ENCODE measurements at regions not wholly inside any gene's neighbourhood (a gene's known extent, or its start where the extent isn't known, plus 50 kb on each side); places are given as distances from the start of the nearest gene placed in this dataset.

DNA sequence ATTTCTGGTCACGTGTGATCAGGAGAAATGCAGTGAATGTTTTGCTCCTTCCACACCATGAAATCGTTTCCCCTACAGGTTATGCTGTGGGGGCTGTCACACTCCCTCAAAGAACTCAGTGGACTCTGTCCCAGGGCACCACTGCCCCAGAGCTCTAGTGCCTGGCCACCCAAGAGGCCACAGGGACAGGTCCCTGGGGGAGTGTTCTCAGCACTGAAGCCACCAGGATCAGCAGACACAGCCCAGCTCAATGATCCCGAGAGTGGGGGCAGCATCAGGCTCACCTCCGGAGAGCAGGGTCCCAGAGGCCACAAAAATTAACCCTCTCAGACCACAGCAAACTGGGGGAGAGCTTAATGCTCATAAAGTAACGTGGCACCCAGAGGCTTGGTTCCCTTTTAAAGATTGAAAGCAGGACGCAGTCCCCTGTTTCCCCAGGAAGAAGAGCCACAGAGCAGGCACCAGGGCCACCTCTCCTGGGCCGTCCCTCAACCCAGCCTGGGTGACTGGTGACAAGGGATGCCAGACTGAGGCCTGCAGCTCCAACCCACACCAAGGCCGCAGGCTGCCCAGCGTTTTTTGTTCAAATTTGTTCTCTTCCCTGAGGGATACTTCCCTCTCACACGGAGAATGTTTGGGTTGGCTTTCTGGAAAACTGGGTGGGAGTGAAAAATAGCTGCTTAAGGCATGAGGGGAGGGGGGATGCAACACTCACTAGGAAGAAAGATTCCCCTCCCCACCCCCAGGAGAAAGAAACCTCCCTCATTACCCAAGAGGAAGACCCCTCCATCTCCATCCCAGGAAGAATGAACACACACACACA, 123.3 kb upstream of the IGF1R start:
- TF ChIP-seq TAF1 (IDR thresholded peaks at IDR 0.05; ENCODE audit: borderline replicate concordance, insufficient read depth, low read length): no peak
- TF ChIP-seq, protein P1, sequence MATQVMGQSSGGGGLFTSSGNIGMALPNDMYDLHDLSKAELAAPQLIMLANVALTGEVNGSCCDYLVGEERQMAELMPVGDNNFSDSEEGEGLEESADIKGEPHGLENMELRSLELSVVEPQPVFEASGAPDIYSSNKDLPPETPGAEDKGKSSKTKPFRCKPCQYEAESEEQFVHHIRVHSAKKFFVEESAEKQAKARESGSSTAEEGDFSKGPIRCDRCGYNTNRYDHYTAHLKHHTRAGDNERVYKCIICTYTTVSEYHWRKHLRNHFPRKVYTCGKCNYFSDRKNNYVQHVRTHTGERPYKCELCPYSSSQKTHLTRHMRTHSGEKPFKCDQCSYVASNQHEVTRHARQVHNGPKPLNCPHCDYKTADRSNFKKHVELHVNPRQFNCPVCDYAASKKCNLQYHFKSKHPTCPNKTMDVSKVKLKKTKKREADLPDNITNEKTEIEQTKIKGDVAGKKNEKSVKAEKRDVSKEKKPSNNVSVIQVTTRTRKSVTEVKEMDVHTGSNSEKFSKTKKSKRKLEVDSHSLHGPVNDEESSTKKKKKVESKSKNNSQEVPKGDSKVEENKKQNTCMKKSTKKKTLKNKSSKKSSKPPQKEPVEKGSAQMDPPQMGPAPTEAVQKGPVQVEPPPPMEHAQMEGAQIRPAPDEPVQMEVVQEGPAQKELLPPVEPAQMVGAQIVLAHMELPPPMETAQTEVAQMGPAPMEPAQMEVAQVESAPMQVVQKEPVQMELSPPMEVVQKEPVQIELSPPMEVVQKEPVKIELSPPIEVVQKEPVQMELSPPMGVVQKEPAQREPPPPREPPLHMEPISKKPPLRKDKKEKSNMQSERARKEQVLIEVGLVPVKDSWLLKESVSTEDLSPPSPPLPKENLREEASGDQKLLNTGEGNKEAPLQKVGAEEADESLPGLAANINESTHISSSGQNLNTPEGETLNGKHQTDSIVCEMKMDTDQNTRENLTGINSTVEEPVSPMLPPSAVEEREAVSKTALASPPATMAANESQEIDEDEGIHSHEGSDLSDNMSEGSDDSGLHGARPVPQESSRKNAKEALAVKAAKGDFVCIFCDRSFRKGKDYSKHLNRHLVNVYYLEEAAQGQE (IDR thresholded peaks at IDR 0.05; ENCODE audit: insufficient read depth in 1 of 2, low read depth in 2 of 2, low read length in 2 of 2): no peak

All from PFSK-1 (cell line).